GM12891 (cell line): ENCODE measurements at regions not wholly inside any gene's neighbourhood (a gene's known extent, or its start where the extent isn't known, plus 50 kb on each side); places are given as distances from the start of the nearest gene placed in this dataset.

Experiments used
- POLR2A ChIP-seq: IDR thresholded peaks from 2 replicates; pipeline ENCODE4 v1.6.1; 2011; ENCODE audit warnings: low read depth, low read length, control low read depth
- POU2F2 ChIP-seq: IDR thresholded peaks from 2 replicates; pipeline ENCODE4 v1.6.1; 2011; ENCODE audit warnings: low read depth, mild to moderate bottlenecking, control low read depth, low read length, moderate library complexity

DNA sequence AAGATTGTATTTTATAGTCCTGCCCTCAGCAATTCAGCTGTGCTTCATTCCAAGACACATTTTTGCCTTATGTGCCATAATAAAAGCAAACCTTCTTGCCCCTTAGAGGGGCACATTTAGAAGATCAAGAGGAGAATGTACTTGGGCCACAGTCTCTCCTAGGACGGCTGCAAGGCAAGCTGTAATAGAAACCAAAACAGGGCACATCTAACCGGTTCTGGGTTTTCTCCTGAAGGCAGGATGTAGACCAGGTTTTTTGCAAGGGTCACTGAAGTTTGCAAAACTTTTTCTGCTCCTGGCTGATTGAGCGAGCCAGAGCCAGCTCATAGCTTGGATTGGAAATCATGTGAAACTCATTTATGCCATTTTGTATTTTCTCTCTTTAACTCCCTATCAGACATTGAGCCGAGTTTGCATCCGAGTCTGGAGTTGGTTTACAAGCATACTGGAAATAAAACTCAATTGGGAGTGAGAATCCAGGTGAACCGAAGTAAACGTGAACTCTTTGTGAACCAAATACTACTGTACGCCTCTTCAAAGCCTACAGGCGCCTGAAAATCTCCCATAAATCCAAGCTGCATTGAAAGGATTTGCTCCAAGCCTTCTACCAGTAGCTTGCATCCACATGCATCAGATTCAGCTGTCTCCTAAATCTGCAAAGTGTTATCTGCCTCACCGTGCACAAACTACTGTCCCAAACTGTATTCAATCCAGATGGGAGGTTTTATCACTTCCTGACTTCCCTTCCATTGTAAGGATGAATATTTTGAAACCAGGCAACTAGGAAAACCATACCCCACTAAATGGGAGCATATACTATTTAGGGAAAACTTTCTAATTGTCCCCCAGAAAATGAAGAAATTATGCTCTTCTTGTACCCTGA, 60.9 kb upstream of the TSC22D2 start:
- TF ChIP-seq POLR2A (no peak), POU2F2 (no peak)
